ENCODE measurements at regions not wholly inside any gene's neighbourhood (a gene's known extent, or its start where the extent isn't known, plus 50 kb on each side); places are given as distances from the start of the nearest gene placed in this dataset.

DNA sequence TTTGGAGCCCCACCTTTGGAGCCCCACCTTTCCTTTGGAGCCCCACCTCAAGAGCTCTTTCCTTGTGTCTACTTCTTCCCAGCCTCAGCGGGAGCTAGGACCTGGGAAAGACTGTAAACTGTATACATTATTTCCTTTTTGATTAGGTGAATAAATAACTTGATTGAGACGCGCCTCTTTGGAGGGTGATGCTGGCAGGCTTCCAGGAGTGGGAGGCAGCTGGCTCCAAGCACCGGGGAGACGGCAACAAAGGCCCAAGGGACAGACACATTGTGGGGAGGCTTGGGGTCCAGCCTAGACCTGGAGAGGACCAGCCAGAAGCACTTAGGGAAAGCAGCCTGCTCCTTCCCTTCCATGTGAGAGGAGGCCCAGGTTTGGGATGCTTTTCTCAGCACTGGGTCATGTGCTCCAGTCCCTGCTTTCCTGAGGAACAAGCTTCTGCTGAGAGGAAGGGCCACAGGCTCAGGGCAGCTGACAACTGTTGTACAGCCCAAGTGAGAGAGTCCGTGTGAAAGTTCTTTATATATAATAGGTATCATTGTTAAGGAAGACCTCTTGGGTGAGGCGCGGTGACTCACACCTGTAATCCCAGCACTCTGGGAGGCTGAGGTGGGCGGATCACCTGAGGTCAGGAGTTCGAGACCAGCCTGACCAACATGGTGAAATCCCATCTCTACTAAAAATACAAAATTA is 297.2 kb upstream of the SLC14A2 start:
- TF ChIP-seq, protein P1, sequence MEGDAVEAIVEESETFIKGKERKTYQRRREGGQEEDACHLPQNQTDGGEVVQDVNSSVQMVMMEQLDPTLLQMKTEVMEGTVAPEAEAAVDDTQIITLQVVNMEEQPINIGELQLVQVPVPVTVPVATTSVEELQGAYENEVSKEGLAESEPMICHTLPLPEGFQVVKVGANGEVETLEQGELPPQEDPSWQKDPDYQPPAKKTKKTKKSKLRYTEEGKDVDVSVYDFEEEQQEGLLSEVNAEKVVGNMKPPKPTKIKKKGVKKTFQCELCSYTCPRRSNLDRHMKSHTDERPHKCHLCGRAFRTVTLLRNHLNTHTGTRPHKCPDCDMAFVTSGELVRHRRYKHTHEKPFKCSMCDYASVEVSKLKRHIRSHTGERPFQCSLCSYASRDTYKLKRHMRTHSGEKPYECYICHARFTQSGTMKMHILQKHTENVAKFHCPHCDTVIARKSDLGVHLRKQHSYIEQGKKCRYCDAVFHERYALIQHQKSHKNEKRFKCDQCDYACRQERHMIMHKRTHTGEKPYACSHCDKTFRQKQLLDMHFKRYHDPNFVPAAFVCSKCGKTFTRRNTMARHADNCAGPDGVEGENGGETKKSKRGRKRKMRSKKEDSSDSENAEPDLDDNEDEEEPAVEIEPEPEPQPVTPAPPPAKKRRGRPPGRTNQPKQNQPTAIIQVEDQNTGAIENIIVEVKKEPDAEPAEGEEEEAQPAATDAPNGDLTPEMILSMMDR (IDR thresholded peaks at IDR 0.05) = no peak
- TF ChIP-seq POLR2A (IDR thresholded peaks at IDR 0.05) = no peak

Data from breast epithelium (tissue), 3 donors.